Activated T-helper 17 cell treated with anti-CD3 and anti-CD28 coated beads, Interleukin-2, amount 50 U/mL, for 72 hours (primary cell): ENCODE measurements at regions not wholly inside any gene's neighbourhood (a gene's known extent, or its start where the extent isn't known, plus 50 kb on each side); places are given as distances from the start of the nearest gene placed in this dataset.

Source experiments
- ATAC-seq: fragments of 150-1000 bp; cut with Tn5 transposase; replicated peaks from 2 replicates; pipeline ENCODE4 v1.10.0; 2021; ENCODE audit warnings: mild to moderate bottlenecking, moderate library complexity
- H3K27ac Mint-ChIP-seq: one replicate; pipeline ENCODE4 v1.8.0; 2022; ENCODE audit warnings: mixed read lengths
- H3K27me3 Mint-ChIP-seq: one replicate; pipeline ENCODE4 v1.8.0; 2022; ENCODE audit warnings: mixed read lengths
- H3K36me3 Mint-ChIP-seq: one replicate; pipeline ENCODE4 v1.8.0; 2022; ENCODE audit warnings: low read depth, mild to moderate bottlenecking, mixed read lengths
- H3K4me1 Mint-ChIP-seq: one replicate; pipeline ENCODE4 v1.8.0; 2022; ENCODE audit warnings: mixed read lengths
- H3K4me3 Mint-ChIP-seq: one replicate; pipeline ENCODE4 v1.8.0; 2022; ENCODE audit warnings: mild to moderate bottlenecking, mixed read lengths
- H3K9me3 Mint-ChIP-seq: one replicate; pipeline ENCODE4 v1.8.0; 2022; ENCODE audit warnings: mixed read lengths

- no peaks in the 10 kb centered on the region for H3K27me3 Mint-ChIP-seq
- H3K9me3 Mint-ChIP-seq, result no peaks in the 10 kb centered on the region
- no peak overlapping the region for H3K4me3 Mint-ChIP-seq
- H3K27ac Mint-ChIP-seq, result no peak overlapping the region
- H3K36me3 Mint-ChIP-seq, result no peaks in the 10 kb centered on the region
- peaks cover 31% of the 10 kb centered on the region for H3K4me1 Mint-ChIP-seq
- peak; percentile 63 for ATAC-seq
These were observed 152.4 kb upstream of the ADO start for GRCh38 chr10:62652114-62652513.

- ATAC-seq, result peak; percentile 44
- Mint-ChIP-seq H3K36me3 (no peaks in the 10 kb centered on the region), H3K4me3 (no peak overlapping the region), H3K4me1 (peaks cover 26% of the 10 kb centered on the region), H3K9me3 (no peaks in the 10 kb centered on the region), H3K27me3 (no peaks in the 10 kb centered on the region), H3K27ac (no peak overlapping the region)
These were observed 152.0 kb upstream of the ADO start for GRCh38 chr10:62652564-62652963.

GRCh38 chr10:62653254-62653653 lies 151.3 kb upstream of the ADO start:
- no peaks in the 10 kb centered on the region for H3K9me3 Mint-ChIP-seq
- ATAC-seq, result no peak
- H3K27ac Mint-ChIP-seq, result no peak overlapping the region
- H3K4me3 Mint-ChIP-seq, result no peak overlapping the region
- no peaks in the 10 kb centered on the region for H3K27me3 Mint-ChIP-seq
- H3K36me3 Mint-ChIP-seq, result no peaks in the 10 kb centered on the region
- peaks cover 21% of the 10 kb centered on the region for H3K4me1 Mint-ChIP-seq

- no peak overlapping the region for H3K4me3 Mint-ChIP-seq
- H3K4me1 Mint-ChIP-seq, result peaks cover 17% of the 10 kb centered on the region
- H3K36me3 Mint-ChIP-seq, result no peaks in the 10 kb centered on the region
- ATAC-seq, result no peak
- no peaks in the 10 kb centered on the region for H3K9me3 Mint-ChIP-seq
- no peaks in the 10 kb centered on the region for H3K27me3 Mint-ChIP-seq
- H3K27ac Mint-ChIP-seq, result no peak overlapping the region
These were observed 149.6 kb upstream of the ADO start for GRCh38 chr10:62654966-62655336.

GRCh38 chr10:62655337-62655994 lies 149.1 kb upstream of the ADO start:
- ATAC-seq, result peak; percentile 83
- Mint-ChIP-seq H3K27ac (no peak overlapping the region), H3K27me3 (no peaks in the 10 kb centered on the region), H3K9me3 (no peaks in the 10 kb centered on the region), H3K4me3 (no peak overlapping the region), H3K36me3 (no peaks in the 10 kb centered on the region), H3K4me1 (peaks cover 17% of the 10 kb centered on the region)

- Mint-ChIP-seq H3K4me3 (no peak overlapping the region), H3K9me3 (no peaks in the 10 kb centered on the region)
- no peak for ATAC-seq
These were observed 147.2 kb upstream of the ADO start for GRCh38 chr10:62657244-62657835.

GRCh38 chr10:62658516-62658915 lies 146.0 kb upstream of the ADO start:
- ATAC-seq, result no peak
- Mint-ChIP-seq H3K36me3 (no peaks in the 10 kb centered on the region), H3K9me3 (no peaks in the 10 kb centered on the region), H3K4me3 (no peak overlapping the region), H3K27ac (no peak overlapping the region), H3K27me3 (no peaks in the 10 kb centered on the region), H3K4me1 (peaks cover 10% of the 10 kb centered on the region)

More at GRCh38 chr10:62657244-62657835, 147.2 kb upstream of the ADO start:
- peaks cover 17% of the 10 kb centered on the region for H3K4me1 Mint-ChIP-seq
- H3K27me3 Mint-ChIP-seq, result no peaks in the 10 kb centered on the region
- no peak overlapping the region for H3K27ac Mint-ChIP-seq
- no peaks in the 10 kb centered on the region for H3K36me3 Mint-ChIP-seq

- Mint-ChIP-seq H3K4me3 (no peak overlapping the region), H3K27me3 (no peaks in the 10 kb centered on the region), H3K9me3 (no peaks in the 10 kb centered on the region), H3K36me3 (no peaks in the 10 kb centered on the region), H3K27ac (no peak overlapping the region), H3K4me1 (no peaks in the 10 kb centered on the region)
- ATAC-seq, result no peak
These were observed 143.4 kb upstream of the ADO start for GRCh38 chr10:62661143-62661542.

- ATAC-seq, result no peak
- Mint-ChIP-seq H3K4me3 (no peak overlapping the region), H3K36me3 (no peaks in the 10 kb centered on the region), H3K4me1 (no peaks in the 10 kb centered on the region), H3K9me3 (no peaks in the 10 kb centered on the region), H3K27ac (no peak overlapping the region), H3K27me3 (no peaks in the 10 kb centered on the region)
These were observed 142.0 kb upstream of the ADO start for GRCh38 chr10:62662486-62662885.

GRCh38 chr10:62665771-62666170 lies 138.7 kb upstream of the ADO start:
- no peak overlapping the region for H3K27ac Mint-ChIP-seq
- H3K36me3 Mint-ChIP-seq, result no peaks in the 10 kb centered on the region
- ATAC-seq, result no peak
- no peaks in the 10 kb centered on the region for H3K27me3 Mint-ChIP-seq
- no peaks in the 10 kb centered on the region for H3K4me1 Mint-ChIP-seq
- no peak overlapping the region for H3K4me3 Mint-ChIP-seq
- no peaks in the 10 kb centered on the region for H3K9me3 Mint-ChIP-seq

GRCh38 chr10:62666275-62666674 lies 138.2 kb upstream of the ADO start:
- no peak for ATAC-seq
- Mint-ChIP-seq H3K4me3 (no peak overlapping the region), H3K9me3 (no peaks in the 10 kb centered on the region), H3K36me3 (no peaks in the 10 kb centered on the region), H3K4me1 (no peaks in the 10 kb centered on the region), H3K27me3 (no peaks in the 10 kb centered on the region), H3K27ac (no peak overlapping the region)

- Mint-ChIP-seq H3K9me3 (no peaks in the 10 kb centered on the region), H3K4me3 (no peak overlapping the region), H3K27ac (no peak overlapping the region), H3K4me1 (no peaks in the 10 kb centered on the region), H3K36me3 (no peaks in the 10 kb centered on the region), H3K27me3 (no peaks in the 10 kb centered on the region)
- no peak for ATAC-seq
These were observed 135.2 kb upstream of the ADO start for GRCh38 chr10:62669341-62669740.

- H3K36me3 Mint-ChIP-seq, result no peaks in the 10 kb centered on the region
- H3K27ac Mint-ChIP-seq, result no peak overlapping the region
- no peaks in the 10 kb centered on the region for H3K4me1 Mint-ChIP-seq
- H3K4me3 Mint-ChIP-seq, result no peak overlapping the region
- no peaks in the 10 kb centered on the region for H3K9me3 Mint-ChIP-seq
- peak; percentile 24 for ATAC-seq
- no peaks in the 10 kb centered on the region for H3K27me3 Mint-ChIP-seq
These were observed 133.4 kb upstream of the ADO start for GRCh38 chr10:62671104-62671503.

GRCh38 chr10:62681211-62681940 lies 123.1 kb upstream of the ADO start:
- Mint-ChIP-seq H3K4me1 (peaks cover 15% of the 10 kb centered on the region), H3K27ac (peak overlapping the region; percentile 39), H3K4me3 (peak overlapping the region; percentile 28), H3K36me3 (no peaks in the 10 kb centered on the region), H3K27me3 (no peaks in the 10 kb centered on the region), H3K9me3 (peaks cover 5% of the 10 kb centered on the region)
- peak; percentile 93 for ATAC-seq

- no peak overlapping the region for H3K4me3 Mint-ChIP-seq
- H3K36me3 Mint-ChIP-seq, result no peaks in the 10 kb centered on the region
- peaks cover 10% of the 10 kb centered on the region for H3K9me3 Mint-ChIP-seq
- peaks cover 22% of the 10 kb centered on the region for H3K4me1 Mint-ChIP-seq
- H3K27me3 Mint-ChIP-seq, result no peaks in the 10 kb centered on the region
- ATAC-seq, result no peak
- no peak overlapping the region for H3K27ac Mint-ChIP-seq
These were observed 119.6 kb upstream of the ADO start for GRCh38 chr10:62684911-62685310.
